Epithelial cell of proximal tubule (primary cell): ENCODE measurements at regions not wholly inside any gene's neighbourhood (a gene's known extent, or its start where the extent isn't known, plus 50 kb on each side); places are given as distances from the start of the nearest gene placed in this dataset.

Experiments
- DNase-seq: peaks from one replicate; pipeline ENCODE4 v3.0.0-alpha.2; 2011; ENCODE audit warnings: low read depth
- H3K4me3 ChIP-seq: 2 replicates; pipeline ENCODE4 v1.5.1; 2011; ENCODE audit warnings: low read depth, mild to moderate bottlenecking, low read length
- CTCF ChIP-seq: conservative IDR thresholded peaks from 2 replicates; pipeline ENCODE4 v1.5.1; 2012; ENCODE audit warnings: low read depth, mild to moderate bottlenecking, low read length

- no peak for TF ChIP-seq CTCF
- no peak overlapping the region for H3K4me3 ChIP-seq
- no peak for DNase-seq
Measured at GRCh38 chr13:48146636-48147035, 51.7 kb upstream of the MED4 start.

DNA sequence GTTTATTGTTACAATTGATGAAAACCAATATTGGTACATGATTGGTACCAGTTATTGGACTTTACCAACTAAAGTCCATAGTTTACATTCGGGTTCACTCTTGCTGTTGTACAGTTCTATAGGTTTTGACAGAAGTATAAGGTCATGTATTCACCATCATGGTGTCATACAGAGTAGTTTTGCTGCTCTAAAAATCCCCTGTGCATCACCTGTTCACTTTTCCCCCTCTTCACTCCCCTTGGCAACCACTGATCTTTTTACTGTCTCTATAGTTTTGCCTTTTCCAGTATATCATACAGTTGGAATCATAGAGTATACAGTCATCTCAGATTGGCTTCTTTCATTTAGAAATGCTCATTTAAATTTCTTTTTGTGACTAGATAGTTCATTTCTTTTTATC lies 51.2 kb upstream of the MED4 start:
- DNase-seq = no peak
- H3K4me3 ChIP-seq = no peak overlapping the region
- TF ChIP-seq CTCF = no peak
